ENCODE measurements at regions not wholly inside any gene's neighbourhood (a gene's known extent, or its start where the extent isn't known, plus 50 kb on each side); places are given as distances from the start of the nearest gene placed in this dataset.

- TF ChIP-seq EZH2phosphoT487 (IDR thresholded peaks at IDR 0.05; ENCODE audit: borderline replicate concordance, low read length) (no peak), CTCF (IDR thresholded peaks at IDR 0.05; ENCODE audit: low read depth, low read length, poor library complexity, severe bottlenecking) (no peak)
These were observed 136.0 kb upstream of the NPY2R start for GRCh38 chr4:155072417-155072816.
